Stimulated activated CD8-positive, alpha-beta memory T cell treated with anti-CD3 and anti-CD28 coated beads, Interleukin-15, amount 100 ng/mL, for 1 hour (primary cell): ENCODE measurements at regions not wholly inside any gene's neighbourhood (a gene's known extent, or its start where the extent isn't known, plus 50 kb on each side); places are given as distances from the start of the nearest gene placed in this dataset.

Experiments
- DNase-seq: peaks from one replicate; pipeline ENCODE4 v3.0.0-alpha.2; 2020; ENCODE audit warnings: low read depth

DNA sequence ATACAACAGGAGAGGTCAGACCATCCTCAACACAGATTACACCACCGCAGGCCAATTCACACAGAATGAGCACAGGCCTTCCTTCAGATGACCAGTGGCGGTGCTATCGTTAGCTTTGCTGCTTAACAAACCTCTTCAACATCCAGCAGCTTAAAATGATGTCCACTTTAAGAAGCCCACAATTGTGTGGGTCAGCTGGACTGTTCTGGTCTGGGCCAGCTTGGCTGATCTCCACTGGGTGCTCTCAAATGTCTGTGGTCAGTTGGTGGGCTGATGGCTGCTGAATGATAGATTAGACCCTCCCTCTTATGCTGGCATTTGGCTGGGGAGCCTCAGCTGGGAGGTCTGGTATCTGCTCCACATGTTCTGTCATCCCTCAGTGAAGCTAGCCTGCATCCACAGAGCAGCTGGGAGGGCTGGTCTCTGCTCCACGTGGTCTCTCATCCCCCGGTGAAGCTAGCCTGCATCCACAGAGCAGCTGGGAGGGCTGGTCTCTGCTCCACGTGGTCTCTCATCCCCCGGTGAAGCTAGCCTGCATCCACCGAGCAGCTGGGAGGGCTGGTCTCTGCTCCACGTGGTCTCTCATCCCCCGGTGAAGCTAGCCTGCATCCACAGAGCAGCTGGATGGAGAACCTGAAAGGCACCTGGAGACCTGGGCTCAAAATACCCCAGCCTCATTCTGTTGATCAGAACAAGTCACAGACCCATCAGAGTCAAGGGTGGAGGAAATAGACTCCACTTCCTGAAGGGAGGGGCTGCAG, 203.6 kb upstream of the DIO3 start:
- no peak for DNase-seq

DNA sequence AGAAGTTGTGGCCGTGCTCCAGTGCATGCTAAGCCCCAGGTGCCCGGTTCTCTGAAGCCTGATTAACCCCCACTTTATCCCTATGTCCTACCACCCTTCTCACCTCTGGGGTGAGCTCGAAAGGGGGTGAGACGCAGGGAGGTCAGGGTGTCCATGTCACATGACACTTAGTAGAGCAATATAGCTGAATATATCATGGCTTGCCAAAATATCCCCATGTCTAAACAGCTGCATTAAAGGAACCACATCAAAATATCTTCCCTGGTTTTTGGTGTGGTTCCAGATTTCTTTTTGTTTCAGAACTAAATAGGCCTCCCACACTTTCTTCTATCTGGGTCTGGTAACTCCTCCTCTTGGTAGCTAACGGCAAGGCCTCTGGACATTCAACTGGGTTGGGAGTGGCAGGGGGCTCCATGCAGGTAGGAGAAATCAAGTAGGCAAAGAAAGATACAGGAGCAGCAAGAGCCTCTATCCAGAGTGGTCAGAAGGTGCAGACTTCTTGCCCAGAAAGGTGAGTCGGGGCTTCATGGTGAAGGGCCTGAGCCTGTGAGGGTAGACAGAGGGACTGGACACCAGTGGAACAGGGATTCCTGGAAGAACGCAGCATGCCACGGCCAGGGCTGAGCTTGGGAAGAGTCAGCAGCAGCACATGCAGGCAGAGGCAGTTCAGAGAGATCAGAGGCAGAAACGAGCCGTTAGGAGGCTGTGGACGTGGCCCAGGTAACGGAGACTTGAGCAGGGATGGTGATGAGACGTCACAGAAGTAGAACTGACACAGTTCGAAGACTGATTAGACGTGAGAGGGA, 202.8 kb upstream of the DIO3 start:
- no peak for DNase-seq

DNA sequence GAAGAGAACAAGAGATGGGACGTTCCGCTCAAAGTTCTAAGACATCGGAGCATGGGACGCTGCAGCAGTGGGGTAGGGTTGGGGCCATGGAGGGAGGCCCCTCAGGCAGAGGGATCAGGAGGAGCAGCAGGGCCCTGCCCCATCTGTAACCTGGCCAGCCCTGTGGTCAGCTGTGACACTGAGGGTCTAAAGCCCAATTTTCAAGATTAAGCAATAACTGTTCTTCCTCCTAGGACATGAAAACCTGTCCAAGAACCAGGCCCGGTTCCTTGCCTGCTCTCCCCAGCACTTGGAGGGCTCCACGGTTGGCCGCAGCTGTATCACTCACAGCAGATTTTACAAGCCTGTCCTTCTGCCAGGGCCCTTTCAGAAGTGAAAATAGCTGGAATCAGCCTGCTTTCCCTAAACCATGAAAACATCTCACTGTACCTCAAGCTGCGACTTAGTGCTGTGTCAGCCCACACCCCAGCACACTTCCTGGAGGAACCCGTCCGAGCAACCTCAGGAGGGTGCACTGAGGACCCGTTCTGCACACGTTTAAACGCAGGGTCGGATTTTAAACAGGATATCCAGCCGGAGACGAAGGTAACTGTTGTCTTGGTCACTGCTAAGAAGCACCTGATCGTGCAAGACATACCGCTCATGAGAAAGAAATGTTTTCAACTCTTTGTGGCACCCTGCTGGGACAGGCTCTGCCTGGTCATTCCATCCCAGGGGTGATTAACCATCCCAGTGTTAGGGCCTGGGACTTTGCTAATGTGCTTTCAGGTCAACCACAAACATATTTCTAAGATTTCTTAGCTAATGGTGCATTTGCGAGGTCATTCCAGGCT, 201.9 kb upstream of the DIO3 start:
- no peak for DNase-seq

DNA sequence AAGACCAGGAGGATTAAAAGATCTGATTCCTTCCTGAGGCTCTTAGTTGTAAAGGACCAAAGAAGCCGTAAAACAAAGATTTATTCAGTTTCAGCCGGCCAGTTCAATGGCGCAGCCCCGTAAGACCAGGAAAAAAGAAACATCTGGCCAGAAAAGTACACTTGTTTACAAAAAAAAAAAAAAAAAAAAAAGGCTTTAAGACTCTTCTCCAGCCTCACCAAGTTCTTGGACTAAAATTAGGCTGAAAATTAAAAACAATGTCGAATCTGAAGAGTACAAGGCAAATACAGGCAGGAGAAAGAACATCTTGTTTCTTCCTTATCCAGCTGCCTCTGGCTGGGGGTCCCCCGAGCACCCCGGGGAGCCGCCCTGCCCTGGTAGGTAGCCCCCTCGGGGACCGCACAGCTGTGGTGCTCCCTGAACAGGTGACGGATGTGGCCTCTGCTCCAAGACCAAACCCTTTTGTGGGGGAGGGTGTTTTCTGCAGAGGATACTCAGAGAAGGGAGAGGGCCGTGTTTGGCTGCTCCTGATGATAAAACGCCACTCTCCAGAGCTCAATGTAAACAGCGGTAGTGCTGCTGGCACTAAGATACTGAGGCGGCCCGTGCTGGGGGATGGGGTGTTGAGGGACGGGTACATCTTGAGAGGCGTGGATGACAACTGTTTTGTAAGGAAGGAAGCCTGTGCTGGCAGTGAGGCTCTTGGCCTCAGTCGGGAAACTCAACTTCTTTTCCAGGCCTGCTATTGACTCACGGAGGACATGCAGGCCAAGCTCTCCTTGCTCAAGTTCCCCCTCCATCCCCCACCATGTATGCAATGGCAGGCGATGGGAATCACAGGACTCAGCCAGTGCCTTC, 201.0 kb upstream of the DIO3 start:
- no peak for DNase-seq

DNA sequence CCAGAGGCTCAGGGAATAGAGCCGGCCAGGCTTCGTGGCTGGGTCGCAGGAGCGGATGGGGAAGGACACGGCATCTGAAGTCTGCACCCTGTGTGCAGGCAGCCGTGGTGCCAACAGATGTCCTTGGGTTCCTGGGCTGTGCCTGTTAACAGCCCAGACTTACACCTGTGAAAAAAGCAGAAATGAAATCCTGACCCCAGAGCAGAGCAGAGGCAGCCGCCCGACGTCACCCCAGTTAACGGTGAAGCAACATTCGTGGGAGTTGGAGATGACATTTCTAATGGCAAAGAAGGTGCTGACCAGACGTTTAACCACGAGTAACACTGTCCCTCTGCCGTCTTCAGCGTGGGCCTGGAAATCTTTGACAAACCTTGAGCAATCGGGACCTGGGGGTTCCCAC, 200.3 kb upstream of the DIO3 start:
- no peak for DNase-seq

DNA sequence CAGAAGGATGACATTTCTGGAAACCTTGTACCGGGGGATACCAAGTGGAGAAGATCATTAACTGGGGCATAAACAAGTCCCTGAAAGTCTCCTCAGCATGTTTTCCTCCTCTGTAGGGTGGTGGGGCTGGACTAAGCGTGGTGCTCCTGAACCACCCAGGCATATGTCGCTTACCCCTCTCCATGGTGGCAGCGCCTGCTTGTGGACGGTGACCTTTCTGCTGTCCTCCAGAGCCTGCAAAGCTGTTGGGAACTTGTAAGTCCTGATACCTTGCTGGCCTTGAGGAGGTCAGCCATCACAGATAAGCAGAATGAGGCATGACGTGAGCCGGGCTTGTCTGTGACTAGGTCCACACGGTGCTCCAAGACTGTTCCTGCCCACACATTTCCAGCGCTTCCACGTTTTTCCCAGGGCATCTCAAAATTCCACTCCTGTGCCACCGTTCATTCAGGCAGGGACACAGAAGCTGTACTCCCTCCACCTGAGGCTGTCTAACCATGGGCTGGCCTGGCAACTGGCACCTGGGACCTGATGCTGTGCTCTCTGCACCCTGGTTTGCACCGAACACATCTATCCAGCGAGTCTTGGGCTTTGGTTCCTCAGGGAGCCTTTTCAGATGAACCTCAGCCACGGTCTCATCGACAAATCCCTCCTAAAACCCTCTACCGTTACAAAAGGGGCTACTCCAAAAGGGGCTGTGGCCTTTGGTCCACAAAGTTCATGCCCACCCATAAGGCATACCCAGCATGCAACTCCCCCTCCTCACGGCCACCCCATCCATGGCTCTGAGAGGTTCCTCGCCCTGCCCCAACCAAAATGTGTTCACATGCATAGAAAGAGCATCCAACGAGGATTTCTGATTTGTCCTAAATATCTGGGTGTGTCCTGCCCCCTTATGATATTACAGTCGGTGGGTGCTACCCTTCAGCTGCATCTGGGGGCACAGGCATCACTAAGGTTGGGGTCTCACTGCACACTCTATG, 199.6 kb upstream of the DIO3 start:
- DNase-seq = no peak

DNA sequence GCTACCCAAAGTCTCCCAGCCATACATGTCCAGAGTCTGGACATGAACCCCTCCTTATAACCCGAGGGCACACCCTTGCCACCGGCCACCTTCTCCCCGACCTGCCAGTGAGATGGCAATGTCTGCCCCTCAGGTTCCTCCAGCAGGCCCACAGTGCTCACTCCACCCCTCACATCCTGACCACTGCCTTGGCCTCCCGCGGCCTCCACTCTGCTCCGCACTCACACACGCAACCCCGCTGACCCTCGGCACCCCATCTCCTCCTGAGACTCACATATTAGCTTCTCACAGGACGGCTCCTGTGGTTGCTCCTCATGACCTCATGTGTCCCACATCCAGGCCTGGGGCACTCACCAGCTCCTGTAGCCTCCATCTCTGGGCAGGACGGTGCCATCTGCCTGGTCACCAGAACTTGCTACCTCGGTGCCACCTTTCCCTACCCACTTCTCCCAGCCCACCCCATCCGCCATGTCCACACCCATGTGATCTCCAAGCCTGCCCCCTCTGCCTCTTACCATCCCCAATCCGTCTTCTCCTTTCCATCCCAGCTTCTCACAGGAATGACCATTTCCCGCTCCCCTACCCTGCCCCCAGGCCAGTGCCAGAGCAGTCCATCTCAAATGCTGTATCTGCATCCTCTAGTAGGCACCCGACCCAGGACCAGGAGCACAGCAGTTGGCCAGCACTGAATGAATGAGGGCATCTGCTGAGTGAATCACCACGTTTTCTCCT, 198.6 kb upstream of the DIO3 start:
- DNase-seq = no peak

DNA sequence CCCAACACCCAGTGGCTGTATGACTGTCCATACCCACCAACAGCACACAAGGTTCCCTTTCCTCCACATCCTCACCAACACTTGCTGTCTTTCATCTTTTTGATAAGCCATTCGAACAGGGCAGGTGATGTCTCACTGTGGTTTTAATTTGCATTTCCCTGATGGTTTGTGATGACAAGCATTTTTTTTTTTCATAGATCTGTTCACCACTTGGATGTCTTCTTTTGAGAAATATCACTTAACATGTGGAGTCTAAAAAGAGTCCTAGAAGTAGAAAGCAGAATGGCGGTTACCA, 198.1 kb upstream of the DIO3 start:
- DNase-seq = no peak

DNA sequence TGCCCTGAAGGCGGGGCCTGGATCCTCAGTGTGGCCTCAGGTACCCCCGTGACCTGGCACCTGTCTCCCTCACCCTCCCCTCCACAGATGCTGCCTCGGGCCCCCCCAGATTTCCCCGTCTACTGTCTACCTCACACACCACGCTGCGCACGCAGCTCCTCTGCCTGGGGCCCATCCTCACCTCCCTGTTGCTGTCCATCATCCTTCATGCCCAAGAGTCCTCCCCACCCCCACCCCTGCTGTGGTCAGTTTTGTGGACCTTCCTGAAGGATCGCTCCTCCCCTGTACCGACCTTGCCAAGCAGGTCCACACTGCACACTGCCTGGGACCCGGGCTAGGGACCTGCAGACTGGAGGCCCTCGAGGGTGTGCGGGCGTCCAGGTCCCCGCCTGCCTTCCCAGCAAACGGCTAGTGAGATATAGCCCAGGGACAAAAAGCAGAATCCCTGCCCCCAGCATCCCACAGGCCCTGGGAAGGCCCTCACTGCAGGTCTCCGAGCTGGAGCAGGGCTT, 197.4 kb upstream of the DIO3 start:
- no peak for DNase-seq

DNA sequence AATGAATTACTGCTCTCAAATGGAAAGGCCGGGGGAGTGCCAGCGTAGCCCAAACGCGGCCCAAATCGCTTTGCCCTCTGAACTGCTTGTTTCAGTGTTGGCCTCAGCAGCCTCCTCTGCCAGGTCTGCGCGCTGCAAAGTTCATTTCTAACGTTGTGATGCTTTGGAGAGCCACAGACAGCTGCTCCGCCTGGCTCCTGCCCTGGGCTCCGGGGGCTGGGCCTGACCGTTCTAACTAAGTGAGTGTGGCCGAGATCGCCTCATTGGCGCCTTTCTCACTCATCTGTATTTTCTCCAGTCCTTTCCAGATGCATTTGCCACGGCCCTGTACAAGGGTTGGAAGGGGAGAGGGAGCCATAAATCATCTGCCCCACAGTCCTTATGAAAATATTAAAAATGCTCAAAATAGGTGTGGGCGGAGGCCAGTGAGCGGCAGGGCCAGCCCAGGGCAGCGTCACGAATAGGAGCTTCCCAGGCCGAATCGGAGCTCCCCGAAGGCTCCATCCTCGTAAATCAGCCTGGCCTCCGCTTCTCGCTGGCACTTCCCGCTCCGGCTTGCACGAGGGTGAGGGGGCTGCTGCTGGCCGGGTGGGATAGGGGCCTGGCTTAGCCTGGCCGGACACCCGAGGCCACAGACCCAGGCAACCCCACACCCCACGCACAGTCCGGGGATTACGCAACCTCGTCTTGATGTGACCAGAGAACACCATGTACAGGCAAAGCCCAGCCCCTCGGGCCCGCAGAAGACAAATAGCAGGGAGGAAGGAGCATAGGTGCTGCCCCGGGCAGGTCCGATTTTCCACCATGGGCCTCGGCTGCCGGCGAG, 196.6 kb upstream of the DIO3 start:
- DNase-seq = no peak

DNA sequence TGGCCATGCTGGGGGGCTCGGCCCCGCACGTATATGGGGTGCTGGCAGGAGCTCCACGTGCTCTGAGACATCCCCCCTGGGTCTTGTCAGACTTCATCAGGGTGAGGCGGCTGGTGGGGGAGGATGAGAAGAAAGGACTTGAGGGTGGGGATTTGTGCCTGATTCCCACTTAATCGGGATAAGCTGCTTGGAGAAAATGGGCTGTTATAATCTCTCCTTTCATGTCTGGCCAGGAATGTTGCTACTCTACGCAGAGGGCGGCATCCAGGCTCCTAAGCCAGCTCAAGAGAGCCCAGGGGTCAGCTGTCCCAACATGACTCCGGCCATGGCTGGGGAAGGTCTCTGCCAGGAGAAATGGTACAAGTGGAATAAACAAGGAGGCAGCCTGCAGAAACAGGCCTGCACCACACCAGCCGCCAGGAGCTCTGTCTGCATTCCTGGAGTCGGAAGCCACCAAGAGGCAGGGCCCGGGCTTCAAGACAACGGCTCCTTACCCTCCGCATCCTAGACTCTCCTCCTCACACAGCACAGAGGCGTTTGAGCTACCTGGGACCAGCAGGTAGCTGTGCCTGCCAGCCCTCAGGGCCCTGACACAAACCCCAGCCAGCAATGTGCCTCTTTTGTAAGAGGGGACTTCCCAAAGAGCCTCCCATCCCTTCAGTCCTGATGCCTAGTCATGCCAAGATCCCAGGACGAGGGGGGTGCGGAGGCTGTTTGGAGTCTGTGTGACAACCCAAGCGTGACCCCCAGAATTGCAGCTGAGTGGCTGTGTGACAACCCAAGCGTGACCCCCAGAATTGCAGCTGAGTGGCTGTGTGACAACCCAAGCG, 195.8 kb upstream of the DIO3 start:
- no peak for DNase-seq

DNA sequence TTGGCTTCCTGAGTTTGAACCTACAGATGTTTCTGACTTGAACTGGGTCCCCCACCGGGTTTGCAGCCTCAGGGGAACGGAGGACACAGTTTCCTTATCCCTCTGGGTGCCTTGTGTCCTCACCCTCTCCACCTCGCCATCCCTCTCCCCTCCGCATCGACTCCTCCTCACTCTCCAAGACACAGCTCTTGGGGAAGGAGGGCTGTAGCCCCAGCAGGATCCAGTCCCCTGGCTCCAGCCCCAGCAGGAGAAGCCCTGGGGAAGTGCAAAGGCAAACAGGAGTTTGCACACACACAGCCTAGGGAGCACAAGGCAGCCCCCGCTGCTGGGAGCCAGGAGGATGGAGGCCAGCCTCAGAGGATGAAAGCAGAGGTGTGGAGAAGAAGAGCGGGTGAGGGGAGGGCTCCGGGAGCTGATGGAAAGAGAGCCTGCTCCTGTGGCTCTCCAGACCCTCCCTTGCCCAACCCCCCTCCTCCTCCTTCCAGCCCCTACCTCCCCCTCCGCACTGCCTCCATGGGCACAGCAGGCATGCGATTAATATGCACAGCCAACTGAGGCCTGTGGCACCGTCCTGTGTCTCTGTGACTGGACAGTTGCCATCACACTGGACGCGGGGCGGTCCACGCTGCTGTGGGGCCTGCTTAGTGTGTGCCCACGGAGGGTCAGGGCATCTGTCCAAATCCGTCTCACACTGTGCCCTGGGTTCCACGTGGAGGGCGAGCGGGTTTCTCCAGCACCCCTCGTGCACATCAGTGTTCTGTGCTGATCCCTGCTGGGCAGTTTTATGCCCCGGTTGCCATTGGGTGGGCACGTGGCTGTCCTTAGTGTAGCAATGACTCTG, 193.7 kb upstream of the DIO3 start:
- no peak for DNase-seq

DNA sequence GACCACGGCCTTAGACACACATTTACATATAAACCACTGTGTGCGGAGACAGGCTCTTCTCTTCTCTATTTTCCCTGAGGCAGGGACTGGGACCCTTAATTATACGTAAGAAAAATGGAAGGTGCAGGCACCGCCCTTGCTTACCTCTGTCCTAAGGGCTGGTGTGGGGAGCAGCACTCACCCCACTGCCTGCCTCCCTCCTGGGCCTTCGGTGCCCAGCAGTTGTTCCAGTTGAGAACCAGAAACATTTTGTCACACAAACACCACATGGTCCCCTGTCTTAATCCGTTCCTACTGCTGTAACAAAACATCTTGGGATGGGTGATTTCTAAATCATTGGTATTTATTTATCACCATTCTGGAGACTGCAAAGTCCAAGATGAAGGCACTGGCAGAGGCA, 192.7 kb upstream of the DIO3 start:
- DNase-seq = no peak

DNA sequence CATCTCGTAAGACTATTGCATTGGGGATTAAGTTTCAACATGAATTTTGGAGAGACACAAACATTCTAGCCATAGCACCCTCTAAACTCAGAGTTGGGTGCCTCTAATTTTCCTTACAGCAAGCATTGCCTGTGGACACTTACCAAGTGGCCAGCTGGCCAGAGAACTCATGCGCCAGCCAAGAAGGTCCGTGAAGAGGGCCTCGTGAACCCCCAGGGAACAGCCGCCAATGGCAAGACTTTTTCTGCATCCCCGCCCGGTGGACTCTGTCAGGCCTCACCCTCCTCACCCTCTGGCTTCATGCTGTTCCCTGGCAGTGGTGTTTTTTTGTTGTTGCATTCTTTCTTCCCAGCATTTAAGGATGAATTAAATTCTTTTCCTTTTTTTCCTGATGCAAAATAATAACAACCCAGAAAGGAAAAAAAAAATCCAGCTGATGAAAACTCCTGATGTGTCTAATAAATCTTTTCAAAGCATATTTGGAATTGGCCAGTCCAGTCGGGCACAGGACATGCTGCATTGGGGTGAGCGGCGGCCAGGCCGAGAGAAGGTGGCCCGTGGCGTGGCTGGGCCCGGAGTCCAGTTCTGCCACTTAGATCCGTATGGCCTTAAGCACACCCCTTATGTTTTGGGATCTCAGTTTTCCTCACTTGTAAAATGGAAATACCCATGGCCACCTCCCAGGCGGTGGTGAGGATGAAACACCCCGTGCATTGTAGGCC, 191.9 kb upstream of the DIO3 start:
- no peak for DNase-seq

DNA sequence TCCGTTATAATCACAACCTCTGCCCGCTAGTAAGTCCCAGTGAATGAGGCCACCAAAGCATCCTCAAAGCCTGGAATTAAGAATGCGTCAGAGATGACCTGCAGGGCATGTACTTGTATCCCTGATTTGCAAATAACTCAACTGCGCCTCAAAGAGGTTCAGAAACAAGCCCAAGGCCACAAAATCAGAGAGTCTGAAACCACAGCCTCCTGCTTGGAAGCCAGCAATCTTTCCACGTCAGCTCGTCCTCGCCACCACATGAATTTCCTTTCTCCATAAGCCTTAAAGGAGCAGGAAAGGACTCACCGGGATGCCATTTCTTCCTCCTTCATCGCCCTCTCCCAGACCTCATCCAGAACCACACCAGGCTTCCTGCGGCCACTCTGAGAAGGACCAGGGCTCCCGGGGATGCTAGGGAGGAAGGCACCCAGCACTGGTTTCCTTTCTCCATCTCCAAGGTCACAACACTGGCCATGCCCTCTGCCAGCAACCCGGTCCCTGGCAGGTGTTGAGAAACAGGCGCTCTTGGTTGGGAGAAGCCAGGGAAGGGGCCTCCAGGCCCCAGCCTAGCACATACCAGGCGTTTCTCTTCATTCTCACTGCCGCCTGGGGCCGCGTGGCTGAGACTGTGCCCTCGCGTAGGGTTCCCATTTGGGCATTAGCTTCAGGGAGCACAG, 191.2 kb upstream of the DIO3 start:
- no peak for DNase-seq
